ENCODE measurements at regions not wholly inside any gene's neighbourhood (a gene's known extent, or its start where the extent isn't known, plus 50 kb on each side); places are given as distances from the start of the nearest gene placed in this dataset.

DNA sequence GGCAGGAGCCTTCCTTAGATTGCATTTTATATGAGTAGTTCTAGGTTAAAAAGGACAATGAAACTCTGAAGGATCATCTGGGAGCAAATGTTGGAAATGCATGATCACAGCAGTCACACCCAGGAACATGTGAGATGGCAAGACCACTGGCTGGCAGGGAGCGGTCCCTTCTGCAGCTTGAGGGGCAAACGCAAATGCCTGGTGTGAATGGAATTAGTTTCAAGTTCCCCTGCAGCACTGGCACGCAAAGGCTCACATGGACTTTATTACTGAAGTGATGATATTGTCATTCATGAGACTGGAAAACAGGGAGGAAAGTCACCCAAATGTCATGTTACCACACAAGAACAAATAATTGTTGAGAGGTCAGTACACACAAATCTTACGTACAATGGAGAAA, 223.3 kb downstream of the FBXO15 start:
- in situ Hi-C loops (cut with HindIII; ENCODE audit: low sequenced_read_pairs): no loop called here

DNA sequence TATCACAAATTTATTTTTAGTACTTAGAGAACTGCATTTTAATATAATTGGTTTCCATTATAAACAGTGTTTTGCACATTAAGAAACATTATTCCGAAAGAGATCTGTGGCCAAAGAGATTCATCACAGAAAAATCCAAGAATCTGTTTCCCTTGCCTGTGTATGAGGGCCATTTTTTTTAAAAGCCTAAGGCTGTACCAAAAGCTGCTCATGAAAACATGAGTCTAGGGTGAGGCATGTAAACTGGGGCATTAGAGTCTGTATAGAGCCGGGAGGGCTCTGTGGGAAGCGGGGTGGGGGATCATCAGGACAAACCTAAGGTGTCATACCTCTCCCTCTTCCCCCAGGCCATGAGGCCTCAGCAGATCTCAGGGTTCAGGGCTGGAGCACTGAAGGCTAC, 223.8 kb downstream of the FBXO15 start:
- in situ Hi-C loops (cut with HindIII; ENCODE audit: low sequenced_read_pairs): no loop called here

DNA sequence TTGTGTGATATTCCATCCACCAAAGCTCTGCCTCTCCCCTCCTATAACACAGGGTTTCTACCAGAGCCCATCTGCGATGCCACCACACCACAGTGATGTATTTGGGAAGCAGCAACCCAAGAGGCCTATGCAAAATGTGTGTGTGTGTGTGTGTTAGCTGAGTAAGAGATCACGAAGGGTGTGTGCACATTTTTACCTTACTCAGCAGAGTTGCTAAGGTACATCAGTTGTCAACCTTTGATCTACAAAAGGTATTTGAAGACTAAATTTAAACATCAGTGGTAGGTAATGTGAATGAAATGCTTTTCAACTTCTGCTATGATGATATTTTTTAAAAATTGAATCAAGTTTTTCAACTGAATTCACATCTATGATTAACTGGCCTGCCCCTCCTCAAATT, 227.6 kb downstream of the FBXO15 start:
- in situ Hi-C loops (cut with HindIII; ENCODE audit: low sequenced_read_pairs): no loop called here

DNA sequence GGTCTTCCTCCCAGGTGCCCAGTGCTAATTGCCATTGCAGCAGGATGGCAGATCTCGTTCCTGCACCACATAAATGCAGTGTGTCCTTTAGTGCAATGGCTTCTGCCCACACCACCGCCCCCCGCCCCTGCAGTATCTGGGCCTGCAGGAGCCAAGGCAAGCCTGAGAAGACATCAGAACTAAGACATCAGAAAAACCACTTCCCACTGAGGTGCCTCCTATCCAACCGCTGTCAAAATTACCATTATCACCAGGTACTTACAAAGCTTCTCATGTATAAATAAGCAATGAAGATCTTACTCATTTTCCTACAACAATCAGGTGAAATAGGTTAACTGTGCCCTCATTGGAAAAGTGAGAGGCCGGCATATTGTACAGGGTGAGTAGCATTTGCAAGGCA, 228.8 kb downstream of the FBXO15 start:
- in situ Hi-C loops (cut with HindIII; ENCODE audit: low sequenced_read_pairs): no loop called here

DNA sequence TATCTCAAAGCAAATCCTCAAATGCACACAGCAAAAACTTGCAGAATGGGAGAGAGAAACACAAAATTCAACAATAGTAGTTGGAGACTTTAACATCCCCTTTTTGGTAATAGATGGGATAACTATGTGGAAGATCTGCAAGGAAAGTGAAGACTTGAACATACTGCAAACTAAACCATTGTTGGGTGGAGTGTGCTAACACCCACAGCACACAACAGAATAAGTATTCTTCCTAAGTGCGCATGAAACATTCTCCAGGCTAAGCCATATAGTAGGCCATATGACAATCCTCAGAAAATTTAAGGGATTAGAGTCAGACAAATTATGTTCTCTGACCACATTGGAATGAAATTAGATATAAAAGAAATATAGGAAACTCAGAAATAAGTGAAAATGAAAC, 230.6 kb downstream of the FBXO15 start:
- in situ Hi-C loops (cut with HindIII; ENCODE audit: low sequenced_read_pairs): no loop called here

DNA sequence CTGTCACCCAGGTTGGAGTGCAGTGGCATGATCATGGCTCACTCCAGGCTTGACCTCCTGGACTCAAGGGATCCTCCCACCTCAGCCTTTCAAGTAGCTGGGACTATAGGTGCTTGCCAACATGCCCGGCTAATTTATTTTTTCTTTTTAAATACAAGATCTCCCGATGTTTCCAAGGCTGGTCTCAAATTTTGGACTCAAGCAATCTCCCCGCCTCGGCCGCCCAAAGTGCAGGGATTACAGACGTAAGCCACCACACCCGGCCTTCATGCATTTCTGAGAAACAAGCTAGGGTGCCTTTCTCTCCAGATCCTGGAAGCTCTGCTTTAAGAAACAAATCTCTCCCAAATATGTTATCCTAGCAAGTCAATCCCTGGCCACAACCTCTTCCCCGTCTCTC, 234.1 kb downstream of the FBXO15 start:
- in situ Hi-C loops (cut with HindIII; ENCODE audit: low sequenced_read_pairs): no loop called here

DNA sequence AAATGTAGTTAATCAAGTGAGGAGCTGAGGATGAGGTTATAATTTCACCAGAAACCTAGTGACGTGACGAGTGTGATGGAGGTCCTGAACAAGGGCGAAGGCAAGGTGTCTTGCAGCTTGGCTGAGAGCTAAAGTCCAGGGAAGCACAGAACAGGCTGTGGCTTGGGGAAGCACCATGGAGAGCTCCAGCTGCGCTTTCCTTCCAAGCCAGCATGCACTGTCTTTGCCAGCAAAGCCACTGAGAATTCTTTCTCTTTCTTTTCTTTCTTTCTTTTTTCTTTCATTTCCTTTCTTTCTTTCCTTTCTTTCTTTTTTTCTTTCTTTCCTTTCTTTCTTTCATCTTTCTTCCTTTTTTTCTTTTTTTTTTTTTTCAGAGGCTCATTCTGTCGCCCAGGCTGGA, 239.3 kb downstream of the FBXO15 start:
- in situ Hi-C loops (cut with HindIII; ENCODE audit: low sequenced_read_pairs): no loop called here

DNA sequence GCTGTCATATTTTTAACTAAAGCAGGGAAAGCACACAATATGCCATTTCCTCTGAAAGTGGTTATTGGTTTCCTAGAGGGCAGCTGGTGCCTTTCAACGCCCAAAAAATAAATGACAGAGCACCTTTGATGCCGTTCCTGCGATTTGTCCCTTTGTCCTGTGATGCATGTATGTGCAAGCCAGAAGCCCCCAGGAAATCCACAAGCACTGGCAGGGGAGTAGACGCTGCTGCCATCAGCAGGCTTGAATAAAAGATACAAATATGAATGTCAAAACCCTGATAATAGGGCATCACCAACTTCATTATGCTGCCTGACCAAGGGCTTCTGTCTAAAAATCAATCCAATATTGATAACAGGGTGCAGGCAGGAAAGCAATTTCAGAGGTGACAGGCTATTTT, 246.1 kb downstream of the FBXO15 start:
- in situ Hi-C loops (cut with HindIII; ENCODE audit: low sequenced_read_pairs): no loop called here

DNA sequence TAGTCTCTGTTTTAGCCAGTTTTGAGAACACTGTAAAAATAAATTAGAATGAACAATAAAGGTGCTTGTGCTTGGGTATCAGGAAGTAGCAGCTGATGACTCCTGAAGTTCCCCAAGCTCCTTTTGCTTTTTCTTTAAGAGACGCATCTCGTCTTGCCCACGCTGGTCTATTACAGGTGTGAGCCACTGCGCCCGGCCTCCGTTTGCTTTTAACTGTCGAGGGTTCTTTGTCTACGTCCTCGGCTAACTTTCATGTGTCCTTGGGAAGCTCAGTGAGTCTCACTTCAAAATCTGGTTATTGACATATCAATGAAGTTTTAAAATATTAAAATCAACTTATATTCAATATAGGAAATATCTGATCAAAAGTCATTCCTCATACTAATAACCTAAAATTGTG, 246.5 kb downstream of the FBXO15 start:
- in situ Hi-C loops (cut with HindIII; ENCODE audit: low sequenced_read_pairs): no loop called here

DNA sequence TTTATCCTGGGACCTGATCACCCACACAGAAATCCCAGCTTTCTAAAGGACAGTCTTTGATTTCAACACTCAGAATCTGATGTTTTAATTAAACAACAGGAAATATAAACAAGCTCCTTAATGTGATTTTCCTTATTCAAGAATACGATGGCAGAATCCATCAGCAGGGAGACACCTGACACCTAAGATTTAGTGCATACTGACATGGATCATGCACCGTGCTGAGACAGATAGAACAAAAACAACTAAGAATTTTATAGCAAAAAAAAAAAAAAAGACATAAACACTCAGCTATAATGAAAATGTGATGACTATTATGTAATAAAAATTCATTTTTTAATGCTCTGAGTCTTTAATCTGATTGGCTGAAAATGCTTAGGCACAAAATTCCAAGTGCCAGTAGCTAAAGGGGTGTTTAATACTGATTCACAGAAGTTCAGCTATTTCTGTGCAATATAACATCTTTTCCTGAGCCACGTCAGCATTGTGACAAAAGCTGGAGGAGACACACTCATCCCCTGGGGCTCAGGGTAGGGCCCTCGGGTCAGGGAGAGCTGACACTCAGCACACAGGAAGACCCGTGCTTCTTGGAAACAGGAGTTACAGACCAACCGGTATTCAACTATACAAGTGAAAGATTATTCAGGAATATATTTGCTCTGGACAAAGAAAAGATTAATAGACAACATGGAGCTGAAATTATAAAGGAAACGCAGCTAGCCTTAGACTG, 247.4 kb downstream of the FBXO15 start:
- in situ Hi-C loops (cut with HindIII; ENCODE audit: low sequenced_read_pairs): no loop called here

DNA sequence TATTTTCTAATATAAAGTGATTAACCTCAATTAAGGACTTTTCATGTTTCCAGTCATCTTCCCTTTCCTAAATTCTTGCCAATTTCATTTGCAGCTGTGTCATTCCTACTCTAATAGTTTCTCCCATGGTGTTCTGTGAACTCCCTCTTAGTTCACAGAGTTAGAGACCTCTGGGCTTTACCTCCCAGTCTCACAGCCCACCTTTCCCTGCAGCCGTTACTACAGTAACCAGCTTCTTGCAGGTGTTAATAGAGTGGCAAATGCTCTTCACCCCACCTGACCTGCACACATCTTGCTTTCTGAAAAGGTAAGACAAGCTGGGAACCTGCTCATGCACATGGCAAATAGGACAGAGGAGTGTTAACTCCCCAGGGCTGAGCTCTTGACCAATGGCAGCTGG, 250.1 kb downstream of the FBXO15 start:
- in situ Hi-C loops (cut with HindIII; ENCODE audit: low sequenced_read_pairs): no loop called here

DNA sequence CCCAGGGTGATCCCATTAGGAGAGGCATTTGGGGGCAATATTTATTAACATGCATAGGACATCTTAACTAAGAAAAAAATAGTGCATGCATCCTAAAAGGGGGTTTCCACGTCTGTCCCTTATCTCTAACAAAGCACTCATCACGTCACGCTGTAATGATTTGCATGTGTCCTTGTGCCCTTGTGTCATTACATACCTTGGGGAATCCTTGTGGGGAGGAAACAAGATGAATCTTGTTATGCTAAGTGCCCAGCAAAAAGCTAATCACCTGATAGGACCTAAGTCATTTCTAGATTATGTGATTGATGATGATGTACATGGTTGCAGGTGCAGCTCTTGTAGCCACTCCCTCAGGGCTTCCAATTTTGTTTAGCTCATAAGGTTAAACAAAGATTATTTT, 250.9 kb downstream of the FBXO15 start:
- in situ Hi-C loops (cut with HindIII; ENCODE audit: low sequenced_read_pairs): no loop called here

DNA sequence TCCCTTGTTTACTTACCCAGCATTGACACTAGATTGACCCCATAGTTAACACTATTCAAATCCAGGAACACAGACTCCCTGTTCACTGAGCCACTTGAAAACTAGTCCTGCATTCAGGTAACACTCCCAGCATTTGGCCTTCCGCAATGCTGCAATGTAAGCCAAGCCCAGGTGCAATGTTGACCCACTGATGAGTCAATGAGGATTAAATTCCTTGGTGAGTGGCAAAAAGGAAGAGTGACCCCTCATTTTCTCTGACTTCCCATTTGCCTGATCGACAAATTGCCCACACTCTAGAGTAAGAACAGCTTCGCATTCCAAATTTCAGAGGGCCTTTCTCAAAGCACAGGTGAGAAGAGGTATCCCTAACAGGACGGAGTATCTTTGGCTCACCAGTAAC, 251.9 kb downstream of the FBXO15 start:
- in situ Hi-C loops (cut with HindIII; ENCODE audit: low sequenced_read_pairs): no loop called here

DNA sequence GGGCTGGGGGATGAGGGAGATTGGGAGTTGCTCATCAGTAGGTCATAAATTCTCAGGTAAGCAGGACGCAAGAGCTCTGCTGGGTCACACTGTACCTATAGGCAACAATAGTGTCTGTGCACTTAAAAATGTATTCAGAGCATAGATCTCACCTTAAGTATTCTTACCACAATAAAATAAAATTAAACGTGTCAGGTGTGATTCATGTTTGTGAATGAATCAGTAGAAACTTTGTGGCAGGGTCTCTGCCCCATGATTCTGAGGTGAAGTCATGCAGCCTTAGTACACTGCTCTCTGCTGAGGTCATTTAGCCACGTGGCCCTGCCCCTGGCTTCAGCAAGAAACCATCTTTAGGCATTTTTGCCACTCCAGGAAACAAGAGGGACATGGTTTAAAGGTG, 253.8 kb downstream of the FBXO15 start:
- in situ Hi-C loops (cut with HindIII; ENCODE audit: low sequenced_read_pairs): no loop called here

DNA sequence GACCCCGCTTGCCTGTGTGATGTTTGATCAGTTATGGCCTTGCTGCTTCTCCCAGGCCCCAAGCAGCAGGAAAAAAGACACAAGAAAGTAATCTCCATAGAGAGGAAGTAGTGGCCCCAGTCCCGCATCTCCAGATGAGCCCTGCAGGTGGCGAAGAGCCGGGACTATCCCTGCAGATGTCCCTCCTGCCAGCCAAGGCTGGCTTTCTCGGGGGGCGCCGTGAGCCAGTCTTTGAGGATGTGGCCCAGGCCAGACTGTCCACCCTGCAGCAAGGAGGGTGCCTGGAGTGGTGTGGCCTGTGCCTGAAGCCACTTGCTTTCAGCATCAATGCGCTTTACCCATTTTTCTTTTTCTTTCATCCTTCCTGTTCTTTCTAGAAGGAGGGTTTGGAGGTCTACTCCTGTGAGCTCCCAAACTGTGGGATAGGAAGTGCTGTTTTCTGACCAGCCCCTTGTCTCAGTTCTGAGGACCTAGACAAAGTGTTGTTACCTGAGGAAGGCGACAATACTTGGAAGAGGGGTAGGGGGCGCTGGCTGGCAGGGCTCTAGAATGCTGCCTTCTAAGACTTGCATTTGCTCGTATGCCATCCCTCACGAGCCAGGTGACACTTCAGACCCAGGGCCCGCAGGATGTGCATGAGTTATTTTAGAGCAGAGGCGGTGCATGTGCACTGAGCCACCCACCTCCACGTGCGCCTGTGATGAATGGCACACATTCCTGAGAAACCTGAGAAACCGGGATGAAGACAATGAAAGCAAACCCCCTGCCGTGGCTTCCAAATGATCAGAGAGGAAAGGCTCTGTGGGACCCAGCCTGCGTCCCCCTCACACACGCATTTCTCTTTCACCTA, 255.8 kb downstream of the FBXO15 start:
- in situ Hi-C loops (cut with HindIII; ENCODE audit: low sequenced_read_pairs): no loop called here

DNA sequence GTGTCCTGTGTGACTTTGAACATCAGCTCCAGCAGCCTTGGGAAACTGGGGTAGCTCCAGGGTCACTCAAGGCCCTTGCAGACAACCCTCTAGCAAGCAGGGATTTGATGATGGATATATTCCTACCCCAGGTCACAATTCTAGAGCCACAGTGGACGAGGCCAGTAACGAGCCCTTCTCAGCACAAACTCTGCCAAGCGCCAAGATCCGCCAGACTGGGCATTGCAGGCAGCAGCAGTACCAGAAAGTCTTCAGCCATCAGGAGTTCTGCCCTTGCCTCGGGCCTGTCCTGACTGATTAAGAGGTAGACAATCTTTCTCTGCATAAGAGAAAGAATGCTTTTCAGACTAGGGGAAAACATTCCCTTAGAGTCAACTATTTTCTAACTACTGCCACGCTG, 259.1 kb downstream of the FBXO15 start:
- in situ Hi-C loops (cut with HindIII; ENCODE audit: low sequenced_read_pairs): no loop called here

DNA sequence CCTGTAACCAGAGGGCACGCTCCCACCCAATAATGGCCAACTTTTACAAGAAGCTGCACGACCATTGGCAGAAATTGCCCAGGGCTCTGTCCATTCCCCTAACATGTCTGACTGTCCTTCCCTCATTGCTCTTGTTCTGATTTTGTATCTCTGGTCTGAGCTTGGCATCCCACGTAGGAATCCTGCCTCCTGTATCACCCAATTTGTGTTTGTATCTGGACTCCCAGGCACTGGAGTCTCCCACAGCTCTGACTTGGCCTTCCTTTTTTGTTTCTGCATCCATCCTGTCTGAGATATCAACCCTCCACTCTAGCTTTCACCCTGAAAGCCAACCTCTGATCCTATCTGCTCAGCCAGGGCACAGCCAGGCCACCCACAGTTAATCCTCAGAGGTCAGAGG, 259.8 kb downstream of the FBXO15 start:
- in situ Hi-C loops (cut with HindIII; ENCODE audit: low sequenced_read_pairs): no loop called here

DNA sequence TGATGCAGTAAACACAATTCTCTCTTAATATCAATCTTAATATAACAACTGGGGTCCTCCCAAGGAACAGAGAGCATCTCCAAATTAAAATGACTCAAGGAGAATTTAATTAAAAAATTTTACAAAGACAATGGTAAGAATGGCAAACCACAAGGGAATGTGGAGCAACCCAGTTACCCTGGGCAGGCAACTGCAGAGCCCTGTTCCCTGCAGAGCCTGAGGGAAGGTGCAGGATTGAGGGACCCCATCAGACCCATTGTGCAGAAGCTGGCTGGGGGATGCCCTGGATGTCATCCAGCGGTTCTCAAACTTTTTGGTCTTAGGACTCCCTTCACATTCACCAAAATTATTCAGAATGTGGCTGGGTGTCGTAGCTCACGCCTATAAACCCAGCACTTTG, 262.8 kb downstream of the FBXO15 start:
- in situ Hi-C loops (cut with HindIII; ENCODE audit: low sequenced_read_pairs): no loop called here

DNA sequence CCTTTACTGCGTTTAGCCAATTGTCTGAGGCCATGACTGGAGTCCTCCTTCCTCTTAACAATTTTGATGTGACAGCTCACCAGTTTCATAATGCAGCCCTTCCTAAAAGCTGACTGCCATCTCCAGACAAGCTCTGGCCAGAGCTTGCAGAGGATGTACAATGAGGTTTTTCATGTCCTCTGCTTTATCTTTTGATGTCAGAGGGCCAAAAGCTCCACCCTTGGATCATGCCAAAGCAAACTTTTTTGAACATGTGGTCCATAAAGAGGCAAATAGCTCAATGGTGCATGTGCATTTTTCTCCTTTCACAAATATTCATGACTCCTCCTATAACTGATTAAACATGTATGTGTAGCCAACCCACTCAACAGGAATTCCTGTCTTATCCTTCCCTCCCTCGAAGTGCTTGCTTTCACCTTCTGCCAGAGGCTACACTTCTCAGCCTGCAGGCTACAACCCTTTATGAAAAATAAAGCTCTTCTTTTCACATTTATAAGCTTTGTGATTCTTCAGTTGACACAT, 266.2 kb downstream of the FBXO15 start:
- in situ Hi-C loops (cut with HindIII; ENCODE audit: low sequenced_read_pairs): no loop called here

DNA sequence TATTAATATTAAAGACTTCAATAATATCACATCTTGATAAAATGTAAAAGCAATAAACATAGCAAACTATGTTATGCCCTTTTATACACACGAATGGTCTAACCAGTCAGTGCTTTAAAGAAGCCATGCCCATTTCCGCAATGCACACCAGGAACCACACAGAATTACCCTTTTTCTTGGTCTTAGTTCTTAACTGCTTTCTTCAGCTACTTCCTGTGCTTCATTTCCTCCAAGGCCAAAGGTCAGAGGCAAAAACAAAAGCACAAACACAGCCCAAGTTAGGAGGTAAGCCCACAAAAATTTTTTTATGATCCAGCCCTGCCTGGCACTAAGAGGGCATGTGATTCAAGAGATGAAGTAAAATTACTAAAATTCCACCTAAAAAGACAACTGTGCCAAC, 267.2 kb downstream of the FBXO15 start:
- in situ Hi-C loops (cut with HindIII; ENCODE audit: low sequenced_read_pairs): no loop called here

DNA sequence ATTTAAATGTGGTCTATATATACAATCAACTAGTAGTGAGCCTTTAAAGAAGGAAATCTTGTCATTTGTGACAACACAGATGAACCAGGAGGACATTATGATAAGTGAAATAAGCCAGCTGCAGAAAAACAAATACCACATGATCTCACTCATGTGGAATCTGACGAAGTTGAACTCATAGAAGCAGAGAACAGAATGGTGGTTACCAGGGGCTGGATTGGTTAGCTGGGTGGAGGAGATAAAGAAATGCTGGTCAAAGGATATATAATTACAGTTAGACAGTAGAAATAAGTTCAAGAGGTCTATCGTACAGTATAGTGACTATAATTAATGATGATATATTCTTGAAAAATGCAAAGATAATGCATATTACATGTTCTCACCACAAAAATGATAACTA, 267.9 kb downstream of the FBXO15 start:
- in situ Hi-C loops (cut with HindIII; ENCODE audit: low sequenced_read_pairs): no loop called here

DNA sequence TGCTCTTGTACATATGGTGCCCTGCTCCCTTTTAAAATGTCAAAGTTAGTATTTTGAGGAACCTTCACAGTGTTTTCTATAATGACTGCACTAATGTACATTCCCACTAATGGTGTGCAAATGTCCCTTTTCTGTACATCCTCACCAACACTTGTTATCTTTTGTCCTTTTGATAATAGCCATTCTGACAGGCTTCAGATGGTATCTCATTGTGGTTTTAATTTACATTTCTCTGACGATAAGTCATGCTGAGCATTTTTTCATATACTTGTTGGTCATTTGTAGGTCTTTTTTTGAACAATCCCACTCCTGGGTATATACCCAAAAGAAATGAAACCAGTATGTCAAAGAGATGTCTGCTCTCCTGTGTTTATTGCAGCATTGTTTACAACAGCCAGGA, 268.3 kb downstream of the FBXO15 start:
- in situ Hi-C loops (cut with HindIII; ENCODE audit: low sequenced_read_pairs): no loop called here
